ENCODE measurements at regions not wholly inside any gene's neighbourhood (a gene's known extent, or its start where the extent isn't known, plus 50 kb on each side); places are given as distances from the start of the nearest gene placed in this dataset.
"Not testable (repeated sequence)": the region's sequence is repeated elsewhere in the genome, so short reads cannot be mapped to it uniquely, and the experiment has no call there.

DNA sequence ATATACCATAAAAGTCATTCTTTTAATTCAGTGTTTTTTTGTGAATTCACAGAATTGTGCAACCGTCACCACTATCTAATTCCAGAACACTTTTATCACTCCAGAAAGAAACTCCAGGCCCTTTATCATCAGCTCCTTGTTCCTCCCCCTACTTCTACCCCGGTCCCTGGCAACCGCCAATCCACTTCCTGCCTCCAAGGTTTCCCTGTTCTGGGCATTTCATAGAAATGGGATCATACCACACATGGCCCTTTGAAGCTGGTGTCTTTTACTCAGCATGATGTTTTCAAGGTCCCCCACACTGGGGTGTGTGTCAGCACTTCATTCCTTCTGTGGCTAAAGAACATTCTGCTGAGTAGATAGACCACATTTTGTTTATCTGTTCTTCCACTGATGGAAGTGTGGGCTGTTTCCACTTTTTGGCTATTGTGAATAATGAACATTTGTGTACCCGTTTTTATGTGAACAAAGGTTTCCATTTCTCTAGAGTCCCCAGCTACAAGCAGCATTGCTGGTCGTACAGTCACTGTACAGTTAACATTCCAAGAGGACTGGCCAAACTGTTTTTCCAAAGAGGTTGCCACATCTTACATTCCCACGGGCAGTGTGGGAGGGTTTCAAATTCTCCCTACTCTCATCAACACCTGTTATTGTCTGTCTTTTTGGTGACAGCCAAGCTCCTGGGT is 75.8 kb upstream of the ZNF469 start:
- DNase-seq = no peak

DNA sequence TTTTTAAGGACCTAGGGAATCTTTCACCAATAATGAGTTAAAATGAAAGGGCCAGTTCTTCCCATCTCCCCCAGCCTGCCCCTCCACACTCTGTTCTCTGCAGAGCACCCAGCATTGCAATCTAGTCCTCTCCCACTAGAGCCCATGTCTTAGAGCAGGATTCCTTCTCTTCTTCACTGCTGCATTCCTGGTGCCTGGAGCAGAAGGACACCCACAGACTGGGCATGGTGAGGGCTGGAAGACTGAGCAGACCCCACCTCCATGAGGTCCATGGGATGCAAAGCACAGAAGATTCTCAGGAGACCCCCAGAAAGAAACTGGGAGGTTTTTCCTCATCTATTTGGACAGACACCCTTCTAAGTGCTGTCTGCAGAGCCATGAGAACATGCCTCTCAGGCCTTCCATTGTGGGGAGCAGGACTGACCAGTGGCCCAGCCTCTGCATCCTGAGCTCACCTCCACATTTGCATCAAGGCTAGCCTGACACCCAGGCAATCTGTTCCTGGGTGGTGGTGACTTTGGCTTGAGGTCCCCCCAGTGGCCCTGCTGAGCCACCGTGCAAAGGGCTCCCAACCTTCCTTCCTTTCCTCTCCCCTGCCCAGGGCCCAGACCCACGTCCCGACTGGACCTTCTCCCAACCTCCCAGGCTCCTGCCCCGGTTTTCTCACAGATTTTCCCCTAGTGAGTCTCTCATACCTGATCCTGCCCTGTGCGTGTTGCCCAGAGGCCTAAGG is 74.2 kb upstream of the ZNF469 start:
- no peak for DNase-seq

DNA sequence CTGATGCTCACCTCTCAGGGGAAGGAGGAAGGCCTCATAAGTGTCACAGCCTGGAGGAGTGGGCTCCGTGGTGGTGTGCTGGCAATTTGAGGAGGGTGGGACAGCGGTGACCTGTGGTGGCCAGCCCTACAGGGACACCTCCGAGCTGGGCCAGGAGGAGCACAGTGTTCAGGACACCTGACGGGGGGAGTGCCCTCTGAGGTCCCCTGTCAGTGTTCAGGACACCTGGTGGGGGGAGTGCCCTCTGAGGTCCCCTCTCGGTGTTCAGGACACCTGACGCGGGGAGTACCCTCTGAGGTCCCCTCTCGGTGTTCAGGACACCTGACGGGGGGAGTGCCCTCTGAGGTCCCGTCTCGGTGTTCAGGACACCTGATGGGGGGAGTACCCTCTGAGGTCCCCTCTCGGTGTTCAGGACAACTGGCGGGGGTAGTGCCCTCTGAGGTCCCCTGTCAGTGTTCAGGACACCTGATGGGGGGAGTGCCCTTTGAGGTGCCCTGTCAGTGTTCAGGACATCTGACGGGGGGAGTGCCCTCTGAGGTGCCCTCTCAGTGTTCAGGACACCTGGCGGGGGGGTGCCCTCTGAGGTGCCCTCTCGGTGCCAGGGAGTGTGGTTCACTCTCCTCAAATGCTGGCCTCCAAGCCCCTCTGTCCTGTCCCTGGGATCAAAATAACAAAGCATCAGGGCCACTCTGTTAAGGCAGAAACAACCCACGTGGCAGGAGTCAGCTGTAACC is 73.4 kb upstream of the ZNF469 start:
- DNase-seq = no peak

DNA sequence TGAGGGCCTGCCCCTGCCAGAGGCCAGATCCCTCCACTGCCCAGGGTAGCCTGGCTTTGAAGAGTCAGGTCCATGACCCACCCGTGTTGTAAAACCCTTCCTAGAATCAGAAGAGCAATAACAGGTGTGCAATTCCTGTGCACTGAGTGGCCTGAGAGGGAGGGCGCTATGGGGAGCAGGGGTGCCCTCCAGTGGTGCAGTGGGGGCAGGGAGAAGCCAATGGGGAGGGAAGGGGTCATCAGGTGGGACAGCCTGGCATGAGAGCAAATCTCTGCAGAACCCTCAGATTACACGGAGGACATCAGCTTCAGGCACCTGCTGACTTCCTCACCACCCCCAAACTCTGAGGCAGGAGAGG is 72.9 kb upstream of the ZNF469 start:
- no peak for DNase-seq

DNA sequence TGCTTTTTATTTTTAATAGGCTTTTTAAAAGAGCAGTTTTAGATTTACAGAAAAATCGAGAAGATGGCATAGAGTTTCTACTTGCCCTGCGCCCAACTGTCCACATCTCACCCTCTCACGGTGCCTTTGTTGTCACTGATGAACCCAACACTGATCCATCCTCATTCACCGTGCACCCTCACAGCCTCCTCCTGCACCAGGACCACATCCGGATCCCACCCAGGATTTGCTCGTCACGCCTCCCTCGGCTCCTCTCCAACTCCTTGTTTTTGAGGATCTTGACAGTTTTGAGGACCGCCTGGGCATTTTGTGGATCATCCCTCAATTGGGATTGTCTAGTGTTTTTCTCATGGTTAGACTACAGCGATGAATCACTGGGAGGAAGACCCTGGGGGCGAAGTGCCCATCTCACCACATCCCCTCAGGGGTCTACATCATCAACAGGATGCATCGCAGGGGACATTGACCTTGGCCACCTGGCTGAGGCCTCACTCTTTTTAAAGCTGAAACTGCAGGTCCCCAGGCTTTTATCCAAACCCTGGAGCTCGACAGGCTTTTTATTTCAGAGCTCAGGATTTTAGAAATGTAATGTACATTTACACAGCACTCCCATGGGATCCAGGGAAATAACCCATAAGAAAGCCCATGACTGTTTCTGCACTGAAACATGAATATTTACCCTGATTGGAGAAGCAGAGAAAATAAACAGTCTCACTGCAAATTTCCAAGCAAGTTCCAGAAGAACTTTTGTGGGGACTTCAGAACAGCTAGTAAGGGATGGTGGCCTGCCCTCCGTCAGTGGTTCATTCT is 71.8 kb upstream of the ZNF469 start:
- no peak for DNase-seq

DNA sequence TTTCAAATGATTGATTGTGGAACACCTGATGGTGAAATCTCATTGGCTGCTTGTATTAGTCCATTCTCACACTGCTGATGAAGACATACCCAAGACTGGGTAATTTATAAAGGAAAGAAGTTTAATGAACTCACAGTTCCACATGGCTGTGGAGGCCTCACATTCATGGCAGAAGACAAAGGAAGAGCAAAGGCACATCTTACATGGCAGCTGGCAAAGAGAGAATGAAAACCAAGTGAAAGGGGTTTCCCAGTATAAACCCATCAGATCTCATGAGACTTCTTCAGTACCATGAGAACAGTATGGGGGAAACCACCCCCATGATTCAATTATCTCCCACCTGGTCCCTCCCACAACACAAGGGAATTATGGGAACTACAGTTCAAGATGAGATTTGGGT is 70.9 kb upstream of the ZNF469 start:
- not testable (repeated sequence) for DNase-seq

DNA sequence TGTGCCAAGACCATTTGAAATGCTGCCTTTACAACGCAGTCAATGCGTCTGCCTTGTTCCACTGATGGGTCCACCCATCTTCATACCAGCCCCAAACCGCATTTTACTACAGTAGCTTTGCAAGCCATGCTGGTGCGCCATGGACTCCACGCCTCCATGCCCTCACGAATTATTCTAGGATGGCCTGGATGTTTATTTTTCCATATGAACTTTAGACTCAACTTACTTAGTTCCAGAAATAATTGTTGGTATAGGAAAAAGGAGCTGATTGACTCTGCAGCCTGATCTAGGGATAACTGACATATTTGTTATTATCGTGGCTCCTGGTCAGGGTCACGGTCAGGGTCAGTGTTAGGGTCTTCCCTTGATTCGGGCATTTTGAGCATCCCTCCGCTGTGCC is 70.0 kb upstream of the ZNF469 start:
- DNase-seq = no peak

DNA sequence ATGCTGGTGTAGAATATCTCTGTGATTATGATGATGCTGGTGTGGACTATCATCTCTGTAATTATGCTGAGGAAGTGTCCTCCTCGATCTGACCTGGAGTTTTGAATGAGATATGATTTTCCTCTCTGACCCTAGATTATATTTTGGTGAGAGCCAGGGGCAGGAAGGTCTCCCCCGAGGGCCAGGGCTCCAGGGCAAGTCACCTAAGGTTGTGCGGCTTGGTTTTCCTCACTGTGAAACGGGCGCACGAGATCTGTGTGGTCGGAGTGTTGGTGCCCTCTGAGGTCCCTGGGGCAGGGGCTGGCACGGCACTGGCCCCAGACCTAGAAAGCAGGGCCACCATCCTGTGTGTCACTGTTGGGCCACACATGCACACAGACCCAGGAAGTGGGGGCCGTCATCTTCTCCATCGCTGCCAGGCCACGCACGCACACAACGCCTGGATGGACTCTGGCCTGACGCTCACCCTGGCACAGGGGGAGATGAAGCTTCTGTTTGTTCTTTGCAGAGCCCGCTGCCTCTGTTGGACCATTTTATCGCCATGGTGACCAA is 67.7 kb upstream of the ZNF469 start:
- no peak for DNase-seq

DNA sequence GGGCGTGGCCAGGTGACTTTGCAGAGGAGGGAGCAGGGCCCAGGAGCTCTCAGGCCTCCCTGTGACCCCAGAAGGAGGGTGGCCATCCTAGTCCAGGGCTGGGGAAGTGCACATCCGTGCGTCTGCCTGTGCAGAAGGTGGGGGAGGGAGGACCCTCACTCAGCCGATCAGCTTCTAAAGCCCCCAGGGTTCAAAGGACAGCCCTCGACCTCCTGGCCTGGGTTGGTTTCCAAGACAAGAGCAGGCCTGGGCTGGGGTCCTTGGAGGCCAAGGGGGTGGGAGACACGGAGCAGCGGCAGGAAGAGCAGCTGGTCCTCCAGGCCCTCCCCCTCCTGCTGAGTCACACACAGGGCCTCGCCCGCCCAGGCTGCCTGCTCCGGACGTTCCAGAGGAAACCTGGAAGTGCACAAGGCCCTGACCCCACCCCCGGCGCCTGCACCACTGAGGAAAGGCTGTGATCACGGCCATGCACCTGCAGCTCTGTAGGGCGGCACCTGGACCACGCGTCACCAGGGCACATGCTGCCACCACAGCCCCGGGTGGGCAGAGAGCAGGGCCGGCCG is 67.1 kb upstream of the ZNF469 start:
- peak; percentile 54 for DNase-seq

DNA sequence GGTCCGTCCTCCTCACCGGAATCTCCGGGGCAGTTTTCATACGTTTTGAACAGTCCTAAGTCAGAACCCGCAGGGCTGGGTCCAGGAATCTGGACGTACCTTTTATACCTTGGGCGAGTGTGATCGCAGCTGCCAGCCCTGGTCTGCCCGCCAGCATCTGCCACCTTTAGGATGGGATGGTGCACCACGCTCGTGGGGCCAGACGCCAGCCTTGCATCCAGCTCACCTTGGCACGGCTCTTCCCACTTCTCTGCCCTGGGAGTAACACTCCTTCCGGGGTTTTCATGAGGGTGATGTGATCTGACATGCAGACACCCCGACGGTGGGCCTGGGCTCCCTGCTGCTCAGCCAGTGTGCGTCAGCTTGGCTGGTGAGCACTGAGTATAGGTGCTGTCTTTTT is 66.6 kb upstream of the ZNF469 start:
- no peak for DNase-seq

DNA sequence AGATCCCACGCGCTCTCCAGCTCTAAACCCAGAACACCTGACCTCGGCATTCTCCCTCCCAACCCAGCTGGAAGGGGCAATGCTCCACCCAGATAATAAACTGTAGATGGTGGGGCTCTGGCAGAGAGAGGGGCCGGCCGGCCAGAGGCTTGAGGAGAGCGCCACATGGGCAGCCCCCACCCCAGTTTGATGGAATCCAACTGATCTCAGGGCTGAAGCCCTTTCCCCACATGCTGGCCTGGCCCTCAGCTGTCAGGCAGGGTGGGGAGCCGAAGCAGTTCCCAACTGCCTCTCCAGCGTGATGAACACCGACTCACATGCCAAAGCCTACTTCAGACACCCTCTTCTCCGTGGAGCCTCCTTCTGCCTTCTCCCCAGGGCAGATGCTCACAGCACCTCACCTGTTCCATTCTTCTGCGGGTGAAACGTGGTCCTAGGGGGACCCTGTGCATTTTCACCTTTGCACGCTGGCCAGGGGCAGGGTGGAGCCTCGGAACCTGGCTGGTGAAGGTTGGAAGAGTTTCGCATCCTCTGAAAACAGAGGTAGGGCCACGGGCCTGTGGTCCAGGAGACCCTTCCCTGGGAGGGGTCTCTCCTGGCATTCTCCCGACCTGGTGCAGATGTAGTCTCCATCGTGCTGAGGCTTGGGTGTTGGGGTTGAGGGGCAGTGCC is 65.7 kb upstream of the ZNF469 start:
- DNase-seq = no peak

DNA sequence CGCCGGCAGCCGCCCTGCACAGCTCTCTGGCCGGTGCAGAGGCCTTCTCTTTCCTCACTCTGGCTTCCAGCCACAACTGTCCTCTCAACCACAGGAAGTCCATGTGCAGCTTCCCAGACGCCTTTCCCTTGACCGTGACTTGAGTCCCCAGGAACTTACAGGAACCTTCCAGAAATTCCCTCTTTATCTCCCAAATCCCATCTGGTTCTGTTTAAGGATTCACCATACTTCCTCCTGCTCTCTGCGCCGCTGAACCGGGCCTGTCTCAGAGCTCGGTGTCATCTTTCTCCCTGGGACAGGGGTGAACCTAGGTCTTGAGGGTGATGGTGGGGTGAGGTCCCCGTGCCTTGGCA is 65.2 kb upstream of the ZNF469 start:
- peak; percentile 53 for DNase-seq

DNA sequence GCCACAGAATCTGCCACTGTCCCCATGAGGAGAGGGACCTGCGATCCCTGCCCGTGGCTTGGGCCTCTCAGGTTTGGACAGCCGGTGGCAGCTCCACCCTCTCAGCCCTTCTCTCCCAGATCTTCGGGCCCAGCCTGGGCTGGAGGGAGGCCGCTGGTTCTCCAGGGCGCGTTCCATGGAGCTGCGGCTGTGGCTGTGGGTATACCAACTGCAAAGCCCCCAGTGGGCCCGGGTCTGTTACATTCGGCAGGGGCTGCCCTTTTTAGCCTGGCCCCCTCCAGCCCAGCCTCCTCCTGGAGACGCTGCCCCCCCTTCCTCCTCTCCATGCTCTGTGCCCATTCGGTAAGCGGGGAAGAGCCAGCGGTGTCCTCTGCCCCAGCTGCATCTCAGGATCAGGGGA is 64.7 kb upstream of the ZNF469 start:
- no peak for DNase-seq

DNA sequence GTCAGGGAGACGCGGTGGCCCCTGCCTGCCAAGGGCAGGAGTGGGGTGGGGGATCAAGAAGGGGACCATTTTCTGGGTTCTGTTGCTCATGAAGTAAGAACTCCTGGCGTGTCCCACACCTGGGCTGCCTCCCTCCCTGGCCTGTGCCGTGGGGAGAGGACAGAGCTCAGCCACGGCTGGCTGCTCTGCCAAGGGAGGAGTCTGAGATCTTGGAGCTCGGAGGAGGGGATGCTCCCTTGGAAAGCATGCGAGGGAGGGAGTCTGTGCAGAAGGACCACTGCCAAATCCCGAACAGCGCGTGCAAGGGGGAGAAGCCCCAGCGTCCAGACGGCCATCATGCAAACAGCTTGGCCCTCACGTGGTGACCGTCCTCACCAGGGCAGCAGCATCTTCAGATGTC is 64.2 kb upstream of the ZNF469 start:
- DNase-seq = peak; percentile 66

DNA sequence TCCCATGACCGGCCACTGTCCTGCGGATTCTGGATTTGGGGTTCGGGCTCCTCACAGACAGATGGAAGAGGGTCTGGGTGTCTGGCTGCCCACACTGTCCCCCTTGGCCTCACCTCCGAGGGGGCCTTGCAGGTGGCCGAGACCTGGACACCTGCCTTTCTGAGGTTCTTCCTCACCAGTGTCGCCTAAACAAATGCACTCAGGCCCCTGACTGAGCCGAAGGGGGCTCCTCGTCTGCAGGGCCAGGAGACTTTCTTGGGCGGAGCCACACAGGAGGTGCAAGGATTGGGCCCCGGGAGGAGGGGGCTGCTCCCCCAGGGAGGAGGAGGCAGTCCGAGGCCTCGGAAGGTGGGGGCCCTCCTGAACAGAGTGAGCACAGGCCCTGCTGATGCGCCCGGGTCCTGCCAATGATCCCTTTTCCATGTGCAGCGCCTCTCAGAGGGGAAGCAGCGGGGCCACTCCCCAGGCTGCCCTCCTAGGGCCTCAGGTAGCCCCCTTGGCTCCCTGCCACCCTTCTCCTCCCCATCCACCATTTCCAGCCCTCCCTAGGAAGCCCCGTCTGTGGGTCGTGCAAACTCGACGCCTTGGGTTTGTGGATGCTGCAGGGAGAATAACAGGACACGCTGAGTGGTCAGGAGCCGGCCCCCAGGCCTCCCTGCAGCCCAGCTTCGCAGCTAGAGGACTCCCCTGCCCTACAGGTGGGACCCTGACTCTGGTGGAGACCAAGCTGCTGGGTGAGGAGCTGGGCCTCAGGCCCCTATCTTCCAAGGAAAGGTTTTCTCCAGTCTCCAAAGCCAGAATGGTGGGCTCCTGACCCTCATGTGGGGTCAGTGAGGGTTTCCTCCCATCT is 63.4 kb upstream of the ZNF469 start:
- DNase-seq = no peak

DNA sequence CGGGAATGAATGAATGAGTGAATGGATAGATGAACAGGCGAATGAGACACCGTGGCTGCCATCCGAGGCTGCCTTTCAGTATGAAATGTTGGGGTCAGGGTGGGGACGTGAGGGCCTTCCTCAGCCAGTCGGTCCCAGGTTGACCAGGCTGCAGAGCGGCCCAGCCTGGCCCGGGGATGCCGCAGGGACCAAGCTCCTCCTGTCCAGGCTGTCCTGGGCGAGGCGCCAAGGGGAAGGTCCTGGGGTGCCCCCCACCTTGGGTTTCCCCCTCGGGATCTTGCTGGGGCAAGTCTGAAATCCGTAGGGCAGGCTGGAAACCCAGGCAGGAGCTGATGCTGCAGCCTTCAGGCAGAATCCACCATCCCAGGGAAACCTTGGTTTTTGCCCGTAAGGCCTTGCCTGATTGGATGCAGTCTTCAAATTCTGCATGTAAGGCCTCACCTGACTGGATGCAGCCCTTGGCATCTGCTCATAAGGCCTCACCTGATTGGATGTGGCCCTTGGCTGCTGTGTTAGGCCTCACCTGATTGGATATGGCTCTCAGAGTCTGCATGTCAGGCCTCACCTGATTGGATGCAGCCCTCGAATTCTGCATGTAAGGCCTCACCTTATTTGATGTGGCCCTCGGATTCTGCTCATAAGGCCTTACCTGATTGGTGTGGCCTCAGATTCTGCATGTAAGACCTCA is 61.7 kb upstream of the ZNF469 start:
- DNase-seq = no peak

DNA sequence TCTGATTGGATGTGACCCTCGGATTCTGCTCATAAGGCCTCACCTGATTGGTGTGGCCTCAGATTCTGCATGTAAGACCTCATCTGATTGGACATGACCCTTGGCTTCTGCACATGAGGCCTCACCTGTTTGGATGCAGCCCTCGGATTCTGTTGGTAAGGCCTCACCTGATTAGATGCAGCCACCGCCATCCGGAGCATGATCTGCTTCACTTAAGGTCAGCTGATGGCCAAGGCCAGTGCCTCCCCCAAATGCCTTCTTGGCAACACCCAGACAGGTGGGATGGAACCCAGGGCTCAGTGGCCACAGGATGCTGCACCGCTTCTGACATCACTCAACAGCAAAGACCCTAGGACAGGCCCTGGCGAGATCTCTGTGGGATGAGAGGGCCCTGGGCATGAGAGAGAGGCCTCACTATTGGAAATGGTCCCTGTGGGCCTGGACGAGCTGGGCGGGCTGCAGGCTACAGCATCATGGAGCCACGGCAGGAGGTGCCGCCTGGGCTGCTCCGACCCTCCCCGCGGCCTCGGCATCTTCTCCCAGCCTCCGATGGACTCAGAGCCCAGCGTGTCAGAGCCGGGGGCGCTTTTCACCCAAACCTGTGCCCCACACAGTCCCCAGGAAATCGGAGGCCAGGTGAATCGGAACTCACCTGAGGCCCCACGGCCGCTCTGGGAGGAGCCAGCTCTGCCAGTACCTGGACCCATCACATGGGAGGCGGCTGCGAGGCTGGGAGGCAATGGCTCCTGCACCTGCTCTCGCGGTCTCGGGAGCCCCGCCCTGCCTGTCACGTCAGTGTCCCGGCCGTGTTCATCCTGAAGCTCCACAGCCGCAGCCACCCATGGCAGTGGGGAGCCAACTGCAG is 60.9 kb upstream of the ZNF469 start:
- DNase-seq = no peak

DNA sequence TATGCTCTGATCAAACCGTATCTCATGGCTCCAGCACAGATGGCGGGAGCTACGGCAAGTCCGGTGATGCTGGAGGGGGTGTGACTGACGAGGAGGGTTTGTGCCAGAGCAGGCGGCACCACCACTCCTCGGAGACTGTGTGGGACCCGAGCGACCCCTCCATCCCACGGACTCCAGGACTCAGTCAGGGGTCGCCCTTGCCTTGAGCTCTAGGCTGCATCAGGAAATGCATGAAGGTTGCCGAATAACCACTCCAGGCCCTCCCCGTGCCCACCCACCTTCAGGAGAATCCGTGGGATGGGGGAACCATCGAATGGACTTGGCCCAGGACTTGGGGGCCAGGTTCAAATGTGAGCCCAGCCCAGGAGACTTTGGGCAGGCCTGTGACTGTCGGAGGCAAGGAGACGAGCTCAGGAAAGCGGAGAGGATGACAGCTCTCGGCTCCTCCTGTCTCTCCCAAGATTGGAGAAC is 60.2 kb upstream of the ZNF469 start:
- DNase-seq = no peak

DNA sequence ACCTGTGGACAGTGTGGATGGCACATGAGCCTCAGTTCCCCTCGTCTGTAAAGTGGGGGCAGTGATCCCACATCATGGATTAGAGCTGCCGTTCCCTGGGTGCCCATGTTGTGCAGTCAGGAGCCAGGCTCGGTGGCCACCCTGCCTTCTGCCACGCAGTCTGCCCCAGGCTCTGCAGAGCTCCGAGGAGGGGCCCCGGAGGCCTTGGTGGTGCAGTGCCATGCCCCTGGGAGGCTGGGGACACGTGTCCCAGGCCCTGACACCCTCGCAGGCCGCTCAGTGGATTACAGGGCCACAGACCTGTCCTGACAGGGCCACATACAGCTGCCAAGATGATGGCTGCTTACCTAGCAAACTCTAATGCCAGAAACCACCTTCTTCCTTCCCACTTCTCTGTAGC is 59.7 kb upstream of the ZNF469 start:
- DNase-seq = no peak
